HG03378 (cell line): ENCODE measurements at regions not wholly inside any gene's neighbourhood (a gene's known extent, or its start where the extent isn't known, plus 50 kb on each side); places are given as distances from the start of the nearest gene placed in this dataset.
"Not testable (repeated sequence)": the region's sequence is repeated elsewhere in the genome, so short reads cannot be mapped to it uniquely, and the experiment has no call there.

Source experiments
- ATAC-seq: cut with Tn5 transposase; IDR thresholded peaks from one replicate; pipeline ENCODE4 v1.9.1; 2021; ENCODE audit warnings: mild to moderate bottlenecking, moderate library complexity; ENCODE audit not compliant: unreplicated experiment

DNA sequence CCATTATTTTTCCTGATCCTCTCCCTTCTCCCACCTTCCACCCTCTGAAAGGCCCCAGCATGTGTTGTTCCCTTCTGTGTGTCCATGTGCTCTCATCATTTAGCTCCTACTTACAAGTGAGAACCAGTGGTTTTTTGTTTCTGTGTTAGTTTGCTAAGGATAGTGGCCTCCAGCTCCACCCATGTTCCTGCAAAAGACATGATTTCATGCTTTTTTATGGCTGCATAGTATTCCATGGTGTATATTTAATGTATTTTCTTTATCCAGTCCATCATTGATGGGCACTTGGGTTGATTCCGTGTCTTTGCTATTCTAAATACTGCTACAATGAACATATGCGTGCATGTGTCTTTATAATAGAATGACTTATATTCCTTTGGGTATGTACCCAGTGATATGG, 89.4 kb upstream of the C1orf174 start:
- ATAC-seq = no peak

DNA sequence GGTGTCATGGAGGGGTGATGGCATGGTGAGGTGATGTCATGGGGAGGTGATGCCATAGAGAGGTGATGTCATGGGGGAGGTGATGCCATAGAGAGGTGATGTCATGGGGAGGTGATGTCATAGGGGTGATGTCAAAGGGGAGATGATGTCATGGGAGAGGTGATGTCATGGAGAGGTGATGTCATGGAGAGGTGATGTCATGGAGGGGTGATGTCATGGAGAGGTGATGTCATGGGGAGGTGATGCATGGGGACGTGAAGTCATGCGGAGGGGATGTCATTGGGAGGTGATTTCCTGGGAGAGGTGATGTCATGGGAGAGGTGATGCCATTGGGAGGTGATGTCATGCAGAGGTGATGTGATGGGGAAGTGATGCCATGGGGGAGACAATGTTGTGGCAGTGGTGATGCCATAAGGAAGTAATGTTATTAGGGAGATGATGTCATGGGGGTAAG, 92.1 kb upstream of the C1orf174 start:
- ATAC-seq = no peak

DNA sequence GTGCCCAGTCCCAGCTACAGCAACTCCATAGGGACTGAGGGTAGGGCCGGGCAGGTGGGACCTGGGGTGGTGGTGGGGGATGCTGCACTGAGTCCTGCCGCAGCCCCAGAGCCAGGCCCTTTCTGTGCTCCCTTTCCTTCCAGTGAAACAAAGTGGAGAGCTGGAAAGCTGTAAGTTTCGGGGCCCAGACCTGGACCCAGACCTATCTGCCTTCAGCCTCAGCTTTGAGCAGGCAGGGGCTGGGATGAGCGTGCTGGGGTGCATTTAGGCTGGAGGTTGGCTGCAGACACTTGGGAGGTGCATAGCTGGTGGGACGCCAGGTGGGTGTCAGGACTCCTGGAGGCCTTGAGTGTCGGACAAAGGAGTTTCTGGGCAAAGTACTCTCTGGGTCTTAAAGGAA, 92.7 kb upstream of the C1orf174 start:
- ATAC-seq = no peak

DNA sequence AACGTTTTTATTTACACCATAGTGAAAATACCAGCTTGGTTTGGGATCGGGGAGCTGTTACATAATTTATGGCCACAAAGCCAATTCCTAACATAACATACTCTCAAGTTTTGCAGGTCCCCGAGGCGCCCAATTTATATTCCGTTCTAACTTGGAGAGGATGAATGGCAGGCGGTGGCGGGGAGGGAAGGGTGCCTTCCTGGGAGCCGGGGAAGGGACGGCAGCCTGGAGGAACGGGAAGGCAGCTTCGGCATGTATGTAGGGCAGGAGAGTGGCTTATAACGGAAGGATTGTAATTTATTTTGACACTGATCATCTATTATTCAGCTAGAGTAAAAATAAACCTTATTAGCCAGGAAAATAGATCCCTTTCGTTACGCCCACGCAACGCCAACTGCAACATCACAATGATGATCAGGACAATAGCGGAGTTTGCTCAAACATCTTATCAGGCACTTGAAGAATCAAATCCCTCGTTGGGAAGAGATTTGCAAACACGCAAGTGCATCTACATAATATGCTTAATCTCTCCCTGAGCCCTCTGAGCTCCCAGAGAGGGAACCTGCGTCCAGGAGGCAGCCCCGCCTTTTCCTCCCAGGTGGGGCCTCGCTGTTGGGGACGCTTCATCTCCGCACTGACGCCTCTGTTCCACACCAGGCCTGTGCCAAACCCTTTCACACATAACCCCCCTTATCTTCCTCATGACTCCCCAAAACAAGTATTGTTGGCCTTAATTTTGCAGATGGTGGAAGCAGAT, 93.7 kb upstream of the C1orf174 start:
- no peak for ATAC-seq

DNA sequence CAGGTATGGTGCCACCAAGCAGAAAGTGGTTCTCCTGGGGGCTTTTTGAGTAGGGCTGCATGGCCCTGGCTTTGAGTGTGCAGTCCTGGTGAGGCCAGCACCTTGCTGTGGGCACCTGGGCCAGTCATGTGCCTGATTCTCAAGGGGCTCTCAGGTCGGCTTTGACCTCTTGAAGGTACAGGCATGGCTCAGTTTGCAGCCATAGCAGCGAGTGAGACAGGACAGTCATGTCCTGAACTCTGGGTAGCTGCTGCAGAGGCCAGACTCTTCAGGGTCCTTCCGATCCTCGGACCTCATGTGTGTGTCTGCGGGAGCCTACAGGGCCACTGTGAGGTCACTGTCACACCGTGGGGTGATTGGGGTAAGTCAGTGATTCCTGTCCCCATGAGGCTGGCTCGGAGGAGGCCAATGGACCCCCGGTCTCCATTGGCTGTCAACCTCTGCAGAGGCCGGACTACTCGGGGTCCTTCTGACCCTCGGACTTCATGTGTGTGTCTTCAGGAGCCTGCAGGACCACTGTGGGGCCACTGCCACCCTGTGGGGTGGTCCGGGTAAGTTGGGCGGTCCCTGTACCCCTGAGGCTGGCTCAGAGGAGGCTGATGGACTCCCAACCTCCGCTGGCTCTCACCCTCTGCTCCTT, 95.2 kb upstream of the C1orf174 start:
- no peak for ATAC-seq

DNA sequence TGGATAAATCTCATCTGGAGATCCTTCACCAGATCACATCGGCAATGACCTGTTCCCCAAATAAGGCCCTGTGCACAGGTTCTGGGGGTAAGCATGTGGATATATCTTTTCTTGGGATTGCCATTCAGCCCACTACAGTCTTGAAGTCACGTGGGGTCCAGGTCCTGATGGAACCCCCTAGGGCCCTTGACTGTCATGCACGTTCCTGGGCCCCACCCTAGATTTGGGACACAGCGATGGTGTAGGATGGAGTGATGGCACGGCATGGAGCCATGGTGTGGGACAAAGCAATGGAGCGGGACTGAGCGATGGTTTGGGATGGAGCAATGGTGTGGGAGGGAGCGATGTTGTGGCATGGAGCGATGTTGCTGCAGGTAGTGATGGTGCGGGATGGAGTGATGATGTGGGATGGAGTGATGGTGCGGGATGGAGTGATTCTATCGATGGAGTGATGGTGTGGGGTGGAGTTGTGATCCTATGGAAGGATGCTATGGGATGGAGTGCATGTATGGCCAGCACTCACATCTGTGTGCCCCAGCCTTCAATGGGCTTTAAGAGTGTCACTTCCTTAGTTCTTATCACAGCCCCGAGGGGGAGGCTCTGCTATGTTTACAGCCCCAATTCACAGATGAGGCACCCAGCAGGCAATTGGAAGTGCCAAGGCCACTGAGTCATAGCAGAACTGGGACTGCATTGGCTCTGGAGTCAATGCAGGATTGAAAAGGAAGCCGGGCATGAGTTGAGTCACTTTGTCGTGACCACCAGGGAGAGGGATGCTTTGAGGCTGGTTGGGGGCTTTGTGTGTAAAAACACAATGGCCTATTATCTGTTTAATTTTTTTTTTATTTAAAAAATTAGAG, 97.0 kb upstream of the C1orf174 start:
- no peak for ATAC-seq

- no peak for ATAC-seq
These were observed 98.0 kb upstream of the C1orf174 start for GRCh38 chr1:3998086-3998485.

DNA sequence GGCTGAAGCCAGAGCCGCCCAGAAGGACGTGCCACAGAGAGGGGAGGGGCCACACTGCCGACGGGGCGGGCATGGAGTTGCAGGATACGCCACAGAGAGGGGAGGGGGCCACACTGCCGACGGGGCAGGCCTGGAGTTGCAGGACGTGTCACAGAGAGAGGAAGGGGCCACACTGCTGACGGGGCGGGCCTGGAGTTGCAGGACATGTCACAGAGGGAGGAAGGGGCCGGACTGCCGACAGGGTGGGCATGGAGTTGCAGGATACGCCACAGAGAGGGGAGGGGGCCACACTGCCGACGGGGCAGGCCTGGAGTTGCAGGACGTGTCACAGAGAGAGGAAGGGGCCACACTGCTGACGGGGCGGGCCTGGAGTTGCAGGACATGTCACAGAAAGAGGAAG, 99.4 kb upstream of the C1orf174 start:
- ATAC-seq = not testable (repeated sequence)

DNA sequence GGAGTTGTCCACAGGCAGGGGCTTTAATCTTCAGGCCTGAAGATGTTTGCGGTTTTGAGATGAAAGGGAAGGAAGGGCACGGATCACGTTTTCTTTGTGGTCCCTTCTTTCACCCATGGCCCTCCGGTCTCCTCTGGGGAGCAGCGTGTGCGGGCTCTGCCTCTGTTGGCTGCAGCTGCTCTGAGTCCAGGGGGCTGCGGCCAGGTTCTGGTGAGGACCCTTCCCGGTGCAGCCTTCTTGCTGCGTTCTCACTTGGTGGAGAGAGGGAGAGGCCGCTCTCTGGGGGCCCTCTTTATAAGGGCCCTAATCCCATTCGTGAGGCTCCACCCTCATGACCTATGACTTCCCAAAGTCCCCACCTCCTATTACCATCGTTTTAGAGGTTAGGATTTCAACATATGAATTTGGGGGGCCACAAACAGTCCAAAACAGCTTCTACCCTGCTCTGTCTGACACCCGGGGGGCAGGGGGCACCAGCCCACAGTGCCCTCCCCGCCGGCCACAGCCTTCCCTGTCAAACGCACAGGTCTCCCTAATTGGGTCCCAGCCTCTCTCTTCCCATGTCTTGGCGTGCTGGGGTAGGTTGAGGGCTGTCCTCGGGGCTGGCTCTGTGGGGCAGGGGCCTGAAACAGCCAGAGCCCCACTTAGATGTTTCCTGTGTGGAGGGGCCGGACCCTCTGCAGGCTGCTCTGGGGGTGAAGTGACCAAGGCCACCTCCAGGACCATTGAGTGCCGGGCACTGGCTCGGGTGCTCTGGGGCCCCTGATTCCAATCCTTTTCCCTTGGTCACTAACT, 100.1 kb upstream of the C1orf174 start:
- ATAC-seq = no peak

GRCh38 chr1:4000811-4001251, 100.8 kb upstream of the C1orf174 start:
- ATAC-seq = no peak

DNA sequence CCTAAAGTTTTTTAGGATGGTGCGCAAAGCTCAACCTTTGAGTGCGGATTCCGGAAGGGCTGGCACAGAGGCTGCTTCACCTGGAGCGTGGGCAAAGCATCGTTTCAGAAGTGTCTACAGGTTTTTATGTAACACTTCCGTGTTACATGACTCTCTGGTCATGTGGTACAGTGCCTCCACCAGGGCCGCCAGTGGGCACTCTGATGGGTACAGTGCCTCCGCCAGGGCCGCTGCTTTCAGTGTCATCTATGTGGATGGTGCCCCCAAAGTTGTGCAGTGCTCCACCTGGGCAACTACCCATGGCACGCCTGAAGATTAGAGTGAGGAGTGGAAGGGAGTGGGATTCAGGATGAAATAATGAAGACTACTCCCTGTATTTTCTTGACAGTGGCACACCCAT, 101.4 kb upstream of the C1orf174 start:
- no peak for ATAC-seq

GRCh38 chr1:4002061-4002521, 102.0 kb upstream of the C1orf174 start:
- ATAC-seq = no peak

- ATAC-seq = no peak
These were observed 102.7 kb upstream of the C1orf174 start for GRCh38 chr1:4002741-4003140.

GRCh38 chr1:4003846-4004505, 103.9 kb upstream of the C1orf174 start:
- no peak for ATAC-seq

GRCh38 chr1:4004635-4005430, 104.8 kb upstream of the C1orf174 start:
- ATAC-seq = no peak

DNA sequence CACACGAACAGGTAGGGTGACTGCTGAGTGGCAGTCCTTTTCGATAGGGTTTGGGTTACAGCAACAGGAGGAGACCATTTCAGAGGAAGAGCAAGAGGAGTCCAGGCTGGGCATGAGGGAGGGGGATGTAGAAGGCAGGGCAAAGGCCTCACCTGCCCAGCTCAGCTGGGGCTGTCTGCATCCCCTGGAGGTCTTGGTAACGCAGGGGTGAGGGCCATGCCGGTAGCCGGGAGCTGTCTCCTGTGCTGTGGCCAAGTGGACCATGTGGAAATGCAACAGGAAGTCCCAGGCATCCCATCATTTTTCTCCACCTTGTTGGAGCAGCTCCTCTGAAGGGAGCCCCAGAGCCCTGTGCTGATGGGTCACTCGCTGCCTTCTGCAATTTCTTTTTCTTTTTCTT, 105.4 kb upstream of the C1orf174 start:
- no peak for ATAC-seq

DNA sequence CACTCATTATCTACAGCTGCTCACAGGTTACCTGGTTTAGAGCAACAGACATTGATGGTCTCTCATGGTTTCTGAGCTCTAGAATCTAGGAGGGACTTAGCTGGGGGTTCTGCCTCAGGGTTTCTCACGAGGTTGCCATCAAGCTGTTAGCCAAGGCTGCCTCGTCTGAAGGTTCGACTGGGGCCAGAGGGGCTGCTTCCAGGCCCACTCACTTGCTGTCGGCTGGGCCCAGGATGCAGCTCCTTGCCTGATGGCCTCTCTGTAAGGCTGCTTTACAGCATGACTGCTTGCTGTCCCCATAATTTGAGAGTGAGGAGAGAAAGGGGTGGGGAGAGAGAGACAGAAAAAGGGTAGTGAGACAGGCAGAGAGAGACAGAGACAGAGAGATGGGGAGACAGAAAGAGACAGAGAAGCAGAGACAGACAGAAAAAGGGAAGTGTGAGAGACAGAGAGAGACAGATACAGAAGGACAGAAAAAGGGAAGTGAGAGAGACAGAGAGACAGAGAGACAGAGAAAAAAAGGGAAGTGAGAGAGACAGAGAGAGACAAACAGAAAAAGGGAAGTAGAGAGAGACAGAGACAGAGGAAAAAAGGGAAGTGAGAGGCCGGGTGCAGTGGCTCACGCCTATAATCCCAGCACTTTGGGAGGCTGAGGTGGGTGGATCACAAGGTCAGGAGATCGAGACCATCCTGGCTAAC, 106.8 kb upstream of the C1orf174 start:
- no peak for ATAC-seq

DNA sequence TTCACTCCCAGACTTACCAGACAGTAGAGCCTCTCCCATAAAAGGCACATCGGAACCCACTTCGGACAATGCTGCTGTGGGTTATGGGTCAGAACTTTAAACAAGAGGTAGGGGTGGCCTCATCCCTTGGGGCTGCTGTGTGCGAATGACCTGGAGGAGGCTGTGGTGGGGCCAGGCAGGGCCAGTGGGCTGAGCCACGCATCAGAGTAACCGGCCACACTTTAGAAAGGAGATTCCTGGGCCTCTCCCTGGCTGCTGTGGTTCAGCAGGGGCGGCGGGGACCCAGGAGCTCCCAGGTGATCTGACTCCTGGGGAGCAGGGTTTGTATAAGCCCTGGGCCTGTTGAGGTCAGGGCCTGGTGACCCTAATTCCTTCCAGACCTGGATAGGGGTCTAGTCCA, 110.2 kb upstream of the C1orf174 start:
- no peak for ATAC-seq
